Neural cell (in vitro differentiated cells): ENCODE measurements at regions not wholly inside any gene's neighbourhood (a gene's known extent, or its start where the extent isn't known, plus 50 kb on each side); places are given as distances from the start of the nearest gene placed in this dataset.

Experiments used
- H2AFZ ChIP-seq: fragments of 200-600, 300-800 bp; sonication (generic), shearing (Covaris generic); 2 replicates; pipeline ENCODE4 v1.6.0; 2014; ENCODE audit warnings: low read depth, mild to moderate bottlenecking, antibody characterized with exemption, low read length, moderate library complexity
- H3F3A ChIP-seq: fragments of 200-600 bp; shearing (Covaris generic); 2 replicates; pipeline ENCODE4 v1.6.1; 2016; ENCODE audit warnings: mild to moderate bottlenecking, moderate library complexity, mixed read lengths, antibody characterized with exemption, low read length; ENCODE audit not compliant: insufficient read depth, poor library complexity, severe bottlenecking
- H3K27ac ChIP-seq: fragments of 200-600, 300-800 bp; sonication (generic), shearing (Covaris generic); 2 replicates; pipeline ENCODE4 v1.5.1; 2014; ENCODE audit warnings: mild to moderate bottlenecking, low read length, moderate library complexity
- H3K27me3 ChIP-seq: fragments of 300-800, 200-600 bp; sonication (generic), shearing (Covaris generic); 2 replicates; pipeline ENCODE4 v1.6.0; 2014; ENCODE audit warnings: mild to moderate bottlenecking, low read depth, low read length, moderate library complexity; ENCODE audit not compliant: insufficient read depth
- H3K36me3 ChIP-seq: fragments of 300-800, 200-600 bp; sonication (generic), shearing (Covaris generic); 2 replicates; pipeline ENCODE4 v1.5.1; 2014; ENCODE audit warnings: mild to moderate bottlenecking, antibody characterized with exemption, low read length, moderate library complexity; ENCODE audit not compliant: insufficient read depth
- H3K4me2 ChIP-seq: fragments of 300-800, 200-600 bp; sonication (generic), shearing (Covaris generic); 2 replicates; pipeline ENCODE4 v1.6.0; 2014; ENCODE audit warnings: mild to moderate bottlenecking, low read length
- H3K4me3 ChIP-seq: fragments of 300-800, 200-600 bp; sonication (generic), shearing (Covaris generic); 2 replicates; pipeline ENCODE4 v1.5.1; 2014; ENCODE audit warnings: mild to moderate bottlenecking, low read length, moderate library complexity
- H3K79me2 ChIP-seq: fragments of 200-600 bp; shearing (Covaris generic); replicated peaks from 2 replicates; pipeline ENCODE4 v1.6.0; 2014; ENCODE audit warnings: mild to moderate bottlenecking, low read length, moderate library complexity; ENCODE audit not compliant: insufficient read depth
- H3K9ac ChIP-seq: fragments of 300-800, 200-600 bp; sonication (generic), shearing (Covaris generic); 2 replicates; pipeline ENCODE4 v1.6.1; 2016; ENCODE audit warnings: mild to moderate bottlenecking, low read length, mixed read lengths
- H3K9me2 ChIP-seq: fragments of 200-600 bp; shearing (Covaris generic); 2 replicates; pipeline ENCODE4 v1.6.1; 2016; ENCODE audit warnings: mild to moderate bottlenecking, low read length, mixed read lengths; ENCODE audit not compliant: insufficient read depth
- H3K9me3 ChIP-seq: fragments of 200-600, 300-800 bp; sonication (generic), shearing (Covaris generic); 2 replicates; pipeline ENCODE4 v1.6.1; 2016; ENCODE audit warnings: mild to moderate bottlenecking, mixed run types, low read length, moderate library complexity, mixed read lengths
- H4K20me1 ChIP-seq: fragments of 200-600 bp; shearing (Covaris generic); 2 replicates; pipeline ENCODE4 v1.6.1; 2016; ENCODE audit warnings: mild to moderate bottlenecking, mixed run types; ENCODE audit not compliant: insufficient read depth
- CTCF ChIP-seq: fragments of 450-650 bp; IDR thresholded peaks from 2 replicates; pipeline ENCODE4 v1.5.1; 2014; ENCODE audit warnings: antibody characterized with exemption, mild to moderate bottlenecking, moderate library complexity; ENCODE audit not compliant: poor library complexity, severe bottlenecking
- EP300 ChIP-seq: fragments of 450-650 bp; conservative IDR thresholded peaks from 2 replicates; pipeline ENCODE4 v1.6.1; 2014; ENCODE audit warnings: antibody characterized with exemption, mild to moderate bottlenecking, moderate library complexity; ENCODE audit not compliant: poor library complexity, severe bottlenecking
- EZH2 ChIP-seq: fragments of 200-600, 300-800 bp; shearing (Covaris generic), sonication (generic); IDR thresholded peaks from 2 replicates; pipeline ENCODE4 v1.6.1; 2014; ENCODE audit warnings: antibody characterized with exemption, low read length, borderline replicate concordance, mild to moderate bottlenecking; ENCODE audit not compliant: insufficient read depth, poor library complexity, severe bottlenecking
- MXI1 ChIP-seq: fragments of 450-650 bp; conservative IDR thresholded peaks from 2 replicates; pipeline ENCODE4 v1.6.1; 2014; ENCODE audit warnings: antibody characterized with exemption, mild to moderate bottlenecking; ENCODE audit not compliant: poor library complexity, severe bottlenecking
- POLR2AphosphoS5 ChIP-seq: IDR thresholded peaks from 2 replicates; pipeline ENCODE4 v1.6.1; 2012
- RAD21 ChIP-seq: fragments of 450-650 bp; conservative IDR thresholded peaks from 2 replicates; pipeline ENCODE4 v1.6.1; 2014; ENCODE audit warnings: antibody characterized with exemption, mild to moderate bottlenecking, moderate library complexity
- SMC3 ChIP-seq: fragments of 450-650 bp; conservative IDR thresholded peaks from 2 replicates; pipeline ENCODE4 v1.6.1; 2014; ENCODE audit warnings: antibody characterized with exemption, mild to moderate bottlenecking, moderate library complexity; ENCODE audit not compliant: poor library complexity
- TAF1 ChIP-seq: IDR thresholded peaks from 2 replicates; pipeline ENCODE4 v1.6.1; 2012; ENCODE audit warnings: low read depth
- TF ChIP-seq, protein P1 (sequence below): IDR thresholded peaks from 2 replicates; pipeline ENCODE4 v1.6.1; 2012; ENCODE audit warnings: borderline replicate concordance

DNA sequence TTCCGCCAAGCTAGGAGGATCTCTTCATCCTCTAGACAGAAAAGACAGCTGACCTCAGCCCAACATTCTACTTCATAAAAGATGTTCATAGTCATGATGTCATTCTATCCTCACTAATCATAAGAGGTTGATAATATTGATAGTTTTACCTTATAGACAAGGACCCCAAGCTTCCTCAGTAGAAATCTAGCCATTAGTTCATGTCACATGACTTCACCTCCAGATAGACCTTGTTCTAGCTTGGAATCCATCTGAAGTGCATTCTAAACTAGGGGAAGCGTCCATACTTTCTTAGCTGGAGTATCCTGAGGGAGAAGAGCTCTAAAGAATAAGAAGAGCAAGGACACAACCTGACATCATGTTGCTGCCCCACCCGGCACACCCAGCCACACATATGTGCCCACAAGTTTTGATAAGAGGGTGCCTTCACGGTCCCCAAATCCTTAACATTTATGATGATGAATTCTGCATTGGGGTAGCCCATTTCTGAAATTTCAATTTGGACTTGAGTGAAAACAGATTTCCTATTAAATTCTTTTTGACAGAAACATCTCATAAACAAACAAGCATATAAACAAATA, 292.5 kb upstream of the STXBP5 start:
- no peak overlapping the region for H3K9ac ChIP-seq
- H2AFZ ChIP-seq = no peak overlapping the region
- H3K4me3 ChIP-seq = no peak overlapping the region
- H3K27me3 ChIP-seq = no peaks in the 10 kb centered on the region
- no peaks in the 10 kb centered on the region for H4K20me1 ChIP-seq
- H3K4me2 ChIP-seq = no peak overlapping the region
- H3K36me3 ChIP-seq = no peaks in the 10 kb centered on the region
- H3K27ac ChIP-seq = no peak overlapping the region
- H3K9me3 ChIP-seq = no peaks in the 10 kb centered on the region
- no peak for TF ChIP-seq CTCF
- no peaks in the 10 kb centered on the region for H3K9me2 ChIP-seq
- no peaks in the 10 kb centered on the region for H3K79me2 ChIP-seq
- no peaks in the 10 kb centered on the region for H3F3A ChIP-seq

GRCh38 chr6:146912730-146913685, 291.2 kb upstream of the STXBP5 start:
- Histone ChIP-seq H2AFZ (no peak overlapping the region), H4K20me1 (no peaks in the 10 kb centered on the region), H3K27me3 (no peaks in the 10 kb centered on the region), H3K36me3 (no peaks in the 10 kb centered on the region), H3K9me3 (no peaks in the 10 kb centered on the region), H3F3A (no peaks in the 10 kb centered on the region), H3K4me2 (no peak overlapping the region), H3K27ac (no peak overlapping the region), H3K4me3 (no peak overlapping the region), H3K9me2 (no peaks in the 10 kb centered on the region), H3K79me2 (no peaks in the 10 kb centered on the region), H3K9ac (no peak overlapping the region)
- TF ChIP-seq EP300 = no peak
- TF ChIP-seq SMC3 = no peak
- TF ChIP-seq TAF1 = no peak
- no peak for TF ChIP-seq POLR2AphosphoS5
- TF ChIP-seq, protein P1, sequence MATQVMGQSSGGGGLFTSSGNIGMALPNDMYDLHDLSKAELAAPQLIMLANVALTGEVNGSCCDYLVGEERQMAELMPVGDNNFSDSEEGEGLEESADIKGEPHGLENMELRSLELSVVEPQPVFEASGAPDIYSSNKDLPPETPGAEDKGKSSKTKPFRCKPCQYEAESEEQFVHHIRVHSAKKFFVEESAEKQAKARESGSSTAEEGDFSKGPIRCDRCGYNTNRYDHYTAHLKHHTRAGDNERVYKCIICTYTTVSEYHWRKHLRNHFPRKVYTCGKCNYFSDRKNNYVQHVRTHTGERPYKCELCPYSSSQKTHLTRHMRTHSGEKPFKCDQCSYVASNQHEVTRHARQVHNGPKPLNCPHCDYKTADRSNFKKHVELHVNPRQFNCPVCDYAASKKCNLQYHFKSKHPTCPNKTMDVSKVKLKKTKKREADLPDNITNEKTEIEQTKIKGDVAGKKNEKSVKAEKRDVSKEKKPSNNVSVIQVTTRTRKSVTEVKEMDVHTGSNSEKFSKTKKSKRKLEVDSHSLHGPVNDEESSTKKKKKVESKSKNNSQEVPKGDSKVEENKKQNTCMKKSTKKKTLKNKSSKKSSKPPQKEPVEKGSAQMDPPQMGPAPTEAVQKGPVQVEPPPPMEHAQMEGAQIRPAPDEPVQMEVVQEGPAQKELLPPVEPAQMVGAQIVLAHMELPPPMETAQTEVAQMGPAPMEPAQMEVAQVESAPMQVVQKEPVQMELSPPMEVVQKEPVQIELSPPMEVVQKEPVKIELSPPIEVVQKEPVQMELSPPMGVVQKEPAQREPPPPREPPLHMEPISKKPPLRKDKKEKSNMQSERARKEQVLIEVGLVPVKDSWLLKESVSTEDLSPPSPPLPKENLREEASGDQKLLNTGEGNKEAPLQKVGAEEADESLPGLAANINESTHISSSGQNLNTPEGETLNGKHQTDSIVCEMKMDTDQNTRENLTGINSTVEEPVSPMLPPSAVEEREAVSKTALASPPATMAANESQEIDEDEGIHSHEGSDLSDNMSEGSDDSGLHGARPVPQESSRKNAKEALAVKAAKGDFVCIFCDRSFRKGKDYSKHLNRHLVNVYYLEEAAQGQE = no peak
- TF ChIP-seq RAD21 = no peak
- TF ChIP-seq CTCF = no peak
- no peak for TF ChIP-seq EZH2
- no peak for TF ChIP-seq MXI1
